KMS-11 (cell line): ENCODE measurements at regions not wholly inside any gene's neighbourhood (a gene's known extent, or its start where the extent isn't known, plus 50 kb on each side); places are given as distances from the start of the nearest gene placed in this dataset.

ENCODE experiments used
- H2AFZ ChIP-seq: fragments of 200-600 bp; sonication (generic); 2 replicates; pipeline ENCODE4 v1.6.1; 2016; ENCODE audit warnings: antibody characterized with exemption, mixed run types, low read depth
- H3K27ac ChIP-seq: fragments of 200-600 bp; sonication (generic); 2 replicates; pipeline ENCODE4 v1.6.1; 2016; ENCODE audit warnings: mild to moderate bottlenecking, mixed run types
- H3K27me3 ChIP-seq: fragments of 200-600 bp; sonication (generic); 2 replicates; pipeline ENCODE4 v1.6.1; 2017; ENCODE audit warnings: mild to moderate bottlenecking, low read depth, mixed run types, moderate library complexity; ENCODE audit not compliant: insufficient read depth
- H3K36me3 ChIP-seq: fragments of 200-600 bp; sonication (generic); 2 replicates; pipeline ENCODE4 v1.6.1; 2017; ENCODE audit warnings: mild to moderate bottlenecking, mixed run types; ENCODE audit not compliant: insufficient read depth
- H3K4me1 ChIP-seq: fragments of 200-600 bp; sonication (generic); 2 replicates; pipeline ENCODE4 v1.6.1; 2016; ENCODE audit warnings: mild to moderate bottlenecking, low read depth, mixed run types; ENCODE audit not compliant: poor library complexity, severe bottlenecking
- H3K4me2 ChIP-seq: fragments of 200-600 bp; sonication (generic); 2 replicates; pipeline ENCODE4 v1.7.0; 2016; ENCODE audit warnings: mild to moderate bottlenecking, mixed run types
- H3K4me3 ChIP-seq: fragments of 200-600 bp; sonication (generic); IDR thresholded peaks from 2 replicates; pipeline ENCODE4 v1.6.1; 2017; ENCODE audit warnings: low read depth, low read length, mixed read lengths; ENCODE audit not compliant: insufficient read depth
- H3K79me2 ChIP-seq: fragments of 200-600 bp; sonication (generic); 2 replicates; pipeline ENCODE4 v1.6.1; 2016; ENCODE audit warnings: low read depth, mixed run types; ENCODE audit not compliant: insufficient read depth
- H3K9ac ChIP-seq: fragments of 200-600 bp; sonication (generic); 2 replicates; pipeline ENCODE4 v1.6.1; 2016; ENCODE audit warnings: mild to moderate bottlenecking, mixed run types
- H4K20me1 ChIP-seq: fragments of 200-600 bp; sonication (generic); 2 replicates; pipeline ENCODE4 v1.6.1; 2016; ENCODE audit warnings: mild to moderate bottlenecking, mixed run types; ENCODE audit not compliant: insufficient read depth
- TF ChIP-seq, protein P1 (sequence below): fragments of 200-600 bp; sonication (generic); conservative IDR thresholded peaks from 2 replicates; pipeline ENCODE4 v1.6.1; 2017; ENCODE audit warnings: low read depth, mild to moderate bottlenecking, antibody characterized with exemption, low read length, moderate library complexity, mixed read lengths

GRCh38 chr1:81708250-81708649, 92.5 kb upstream of the ADGRL2 start:
- no peak overlapping the region for H3K4me2 ChIP-seq
- H3K9ac ChIP-seq: no peak overlapping the region
- TF ChIP-seq, protein P1, sequence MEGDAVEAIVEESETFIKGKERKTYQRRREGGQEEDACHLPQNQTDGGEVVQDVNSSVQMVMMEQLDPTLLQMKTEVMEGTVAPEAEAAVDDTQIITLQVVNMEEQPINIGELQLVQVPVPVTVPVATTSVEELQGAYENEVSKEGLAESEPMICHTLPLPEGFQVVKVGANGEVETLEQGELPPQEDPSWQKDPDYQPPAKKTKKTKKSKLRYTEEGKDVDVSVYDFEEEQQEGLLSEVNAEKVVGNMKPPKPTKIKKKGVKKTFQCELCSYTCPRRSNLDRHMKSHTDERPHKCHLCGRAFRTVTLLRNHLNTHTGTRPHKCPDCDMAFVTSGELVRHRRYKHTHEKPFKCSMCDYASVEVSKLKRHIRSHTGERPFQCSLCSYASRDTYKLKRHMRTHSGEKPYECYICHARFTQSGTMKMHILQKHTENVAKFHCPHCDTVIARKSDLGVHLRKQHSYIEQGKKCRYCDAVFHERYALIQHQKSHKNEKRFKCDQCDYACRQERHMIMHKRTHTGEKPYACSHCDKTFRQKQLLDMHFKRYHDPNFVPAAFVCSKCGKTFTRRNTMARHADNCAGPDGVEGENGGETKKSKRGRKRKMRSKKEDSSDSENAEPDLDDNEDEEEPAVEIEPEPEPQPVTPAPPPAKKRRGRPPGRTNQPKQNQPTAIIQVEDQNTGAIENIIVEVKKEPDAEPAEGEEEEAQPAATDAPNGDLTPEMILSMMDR: no peak
- H3K4me1 ChIP-seq: no peaks in the 10 kb centered on the region
- no peaks in the 10 kb centered on the region for H3K79me2 ChIP-seq
- no peaks in the 10 kb centered on the region for H4K20me1 ChIP-seq
- no peaks in the 10 kb centered on the region for H3K27me3 ChIP-seq
- no peak overlapping the region for H3K27ac ChIP-seq
- no peak overlapping the region for H2AFZ ChIP-seq
- no peak overlapping the region for H3K4me3 ChIP-seq
- H3K36me3 ChIP-seq: no peaks in the 10 kb centered on the region

DNA sequence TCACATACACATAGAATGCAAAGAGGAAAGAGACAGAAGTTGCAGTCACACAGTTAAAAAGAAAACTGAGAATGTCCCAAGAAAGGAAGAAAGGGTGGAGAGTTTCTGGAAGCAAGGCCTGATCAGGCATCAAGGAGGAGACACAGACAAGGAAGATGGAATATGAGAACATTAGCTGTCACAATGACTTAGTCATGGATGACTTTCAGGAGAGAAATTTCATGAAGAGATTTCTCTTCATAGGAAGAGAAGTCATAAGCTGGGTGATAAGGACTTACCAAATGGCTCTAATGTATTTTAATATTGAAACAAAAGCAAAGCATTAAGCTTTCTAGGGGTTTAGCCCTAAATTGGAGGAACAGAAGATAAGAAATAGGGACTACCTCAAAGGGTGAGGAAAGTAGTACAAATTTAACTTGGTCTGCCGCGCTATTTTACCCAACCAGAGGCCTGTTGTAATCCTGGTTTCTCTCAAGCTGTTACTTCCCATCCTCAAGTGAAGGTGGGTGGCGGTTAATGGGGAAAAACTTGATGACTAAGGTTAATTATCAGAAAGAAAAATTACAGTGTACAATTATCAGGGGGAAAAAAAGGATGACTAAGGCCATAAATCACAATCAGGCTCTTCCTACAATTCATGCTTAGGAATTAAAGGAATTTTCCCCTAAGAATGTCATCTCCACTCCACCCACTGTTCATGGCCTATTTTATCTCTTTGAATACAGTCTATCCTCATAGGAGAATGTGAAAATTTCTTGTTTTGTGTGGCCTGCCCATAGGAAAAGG, 93.9 kb upstream of the ADGRL2 start:
- Histone ChIP-seq H3K4me3 (no peak overlapping the region), H3K36me3 (no peaks in the 10 kb centered on the region), H3K4me1 (no peaks in the 10 kb centered on the region), H3K27ac (no peak overlapping the region), H2AFZ (no peak overlapping the region), H3K9ac (no peak overlapping the region), H3K79me2 (no peaks in the 10 kb centered on the region), H3K4me2 (no peak overlapping the region), H4K20me1 (no peaks in the 10 kb centered on the region), H3K27me3 (no peaks in the 10 kb centered on the region)
- TF ChIP-seq, protein P1: no peak

GRCh38 chr1:81703756-81704463, 96.8 kb upstream of the ADGRL2 start:
- Histone ChIP-seq H3K4me2 (no peak overlapping the region), H3K4me1 (no peaks in the 10 kb centered on the region), H2AFZ (no peak overlapping the region), H3K27me3 (no peaks in the 10 kb centered on the region), H3K9ac (no peak overlapping the region), H4K20me1 (no peaks in the 10 kb centered on the region), H3K27ac (no peak overlapping the region), H3K36me3 (no peaks in the 10 kb centered on the region), H3K4me3 (no peak overlapping the region), H3K79me2 (no peaks in the 10 kb centered on the region)
- TF ChIP-seq, protein P1: no peak

GRCh38 chr1:81703391-81703755, 97.4 kb upstream of the ADGRL2 start:
- no peak overlapping the region for H3K27ac ChIP-seq
- H4K20me1 ChIP-seq: no peaks in the 10 kb centered on the region
- no peaks in the 10 kb centered on the region for H3K4me1 ChIP-seq
- H3K4me3 ChIP-seq: no peak overlapping the region
- H3K9ac ChIP-seq: no peak overlapping the region
- no peaks in the 10 kb centered on the region for H3K36me3 ChIP-seq
- H2AFZ ChIP-seq: no peak overlapping the region
- H3K27me3 ChIP-seq: no peaks in the 10 kb centered on the region
- no peaks in the 10 kb centered on the region for H3K79me2 ChIP-seq
- TF ChIP-seq, protein P1: no peak
- H3K4me2 ChIP-seq: no peak overlapping the region
